ENCODE measurements at regions not wholly inside any gene's neighbourhood (a gene's known extent, or its start where the extent isn't known, plus 50 kb on each side); places are given as distances from the start of the nearest gene placed in this dataset.

DNA sequence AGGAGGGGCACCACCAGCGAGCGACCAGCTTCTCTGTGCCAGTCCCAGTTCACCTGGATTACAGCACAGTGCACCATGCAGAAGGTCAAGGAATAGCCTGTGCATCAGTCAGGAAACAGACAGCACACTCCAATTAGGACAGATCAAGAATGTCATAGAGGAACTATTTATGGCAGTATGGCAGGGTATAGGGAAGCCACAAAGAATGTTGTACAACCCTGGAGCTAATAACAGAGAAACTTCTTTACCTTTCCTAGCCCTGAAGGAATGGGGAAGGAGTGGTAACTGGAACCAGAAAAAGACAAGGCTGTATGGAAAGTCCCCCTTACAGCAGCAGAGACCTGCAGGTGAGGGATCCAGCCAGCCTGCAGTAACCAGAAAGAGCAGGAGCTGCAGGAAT lies 87.8 kb upstream of the USP24 start:
- TF ChIP-seq, protein P1, sequence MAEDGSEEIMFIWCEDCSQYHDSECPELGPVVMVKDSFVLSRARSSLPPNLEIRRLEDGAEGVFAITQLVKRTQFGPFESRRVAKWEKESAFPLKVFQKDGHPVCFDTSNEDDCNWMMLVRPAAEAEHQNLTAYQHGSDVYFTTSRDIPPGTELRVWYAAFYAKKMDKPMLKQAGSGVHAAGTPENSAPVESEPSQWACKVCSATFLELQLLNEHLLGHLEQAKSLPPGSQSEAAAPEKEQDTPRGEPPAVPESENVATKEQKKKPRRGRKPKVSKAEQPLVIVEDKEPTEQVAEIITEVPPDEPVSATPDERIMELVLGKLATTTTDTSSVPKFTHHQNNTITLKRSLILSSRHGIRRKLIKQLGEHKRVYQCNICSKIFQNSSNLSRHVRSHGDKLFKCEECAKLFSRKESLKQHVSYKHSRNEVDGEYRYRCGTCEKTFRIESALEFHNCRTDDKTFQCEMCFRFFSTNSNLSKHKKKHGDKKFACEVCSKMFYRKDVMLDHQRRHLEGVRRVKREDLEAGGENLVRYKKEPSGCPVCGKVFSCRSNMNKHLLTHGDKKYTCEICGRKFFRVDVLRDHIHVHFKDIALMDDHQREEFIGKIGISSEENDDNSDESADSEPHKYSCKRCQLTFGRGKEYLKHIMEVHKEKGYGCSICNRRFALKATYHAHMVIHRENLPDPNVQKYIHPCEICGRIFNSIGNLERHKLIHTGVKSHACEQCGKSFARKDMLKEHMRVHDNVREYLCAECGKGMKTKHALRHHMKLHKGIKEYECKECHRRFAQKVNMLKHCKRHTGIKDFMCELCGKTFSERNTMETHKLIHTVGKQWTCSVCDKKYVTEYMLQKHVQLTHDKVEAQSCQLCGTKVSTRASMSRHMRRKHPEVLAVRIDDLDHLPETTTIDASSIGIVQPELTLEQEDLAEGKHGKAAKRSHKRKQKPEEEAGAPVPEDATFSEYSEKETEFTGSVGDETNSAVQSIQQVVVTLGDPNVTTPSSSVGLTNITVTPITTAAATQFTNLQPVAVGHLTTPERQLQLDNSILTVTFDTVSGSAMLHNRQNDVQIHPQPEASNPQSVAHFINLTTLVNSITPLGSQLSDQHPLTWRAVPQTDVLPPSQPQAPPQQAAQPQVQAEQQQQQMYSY (CRISPR knock-in tag; IDR thresholded peaks at IDR 0.05), result no peak
- TF ChIP-seq RELA (CRISPR knock-in tag; IDR thresholded peaks at IDR 0.05; ENCODE audit: borderline replicate concordance) (no peak), ESRRA (CRISPR knock-in tag; IDR thresholded peaks at IDR 0.05; ENCODE audit: borderline replicate concordance) (no peak), RORB (CRISPR knock-in tag; IDR thresholded peaks at IDR 0.05) (no peak), FOXP1 (CRISPR knock-in tag; IDR thresholded peaks at IDR 0.05; ENCODE audit: borderline replicate concordance) (no peak), ZNF512 (CRISPR knock-in tag; IDR thresholded peaks at IDR 0.05; ENCODE audit: borderline replicate concordance) (no peak)
- TF ChIP-seq, protein P2, sequence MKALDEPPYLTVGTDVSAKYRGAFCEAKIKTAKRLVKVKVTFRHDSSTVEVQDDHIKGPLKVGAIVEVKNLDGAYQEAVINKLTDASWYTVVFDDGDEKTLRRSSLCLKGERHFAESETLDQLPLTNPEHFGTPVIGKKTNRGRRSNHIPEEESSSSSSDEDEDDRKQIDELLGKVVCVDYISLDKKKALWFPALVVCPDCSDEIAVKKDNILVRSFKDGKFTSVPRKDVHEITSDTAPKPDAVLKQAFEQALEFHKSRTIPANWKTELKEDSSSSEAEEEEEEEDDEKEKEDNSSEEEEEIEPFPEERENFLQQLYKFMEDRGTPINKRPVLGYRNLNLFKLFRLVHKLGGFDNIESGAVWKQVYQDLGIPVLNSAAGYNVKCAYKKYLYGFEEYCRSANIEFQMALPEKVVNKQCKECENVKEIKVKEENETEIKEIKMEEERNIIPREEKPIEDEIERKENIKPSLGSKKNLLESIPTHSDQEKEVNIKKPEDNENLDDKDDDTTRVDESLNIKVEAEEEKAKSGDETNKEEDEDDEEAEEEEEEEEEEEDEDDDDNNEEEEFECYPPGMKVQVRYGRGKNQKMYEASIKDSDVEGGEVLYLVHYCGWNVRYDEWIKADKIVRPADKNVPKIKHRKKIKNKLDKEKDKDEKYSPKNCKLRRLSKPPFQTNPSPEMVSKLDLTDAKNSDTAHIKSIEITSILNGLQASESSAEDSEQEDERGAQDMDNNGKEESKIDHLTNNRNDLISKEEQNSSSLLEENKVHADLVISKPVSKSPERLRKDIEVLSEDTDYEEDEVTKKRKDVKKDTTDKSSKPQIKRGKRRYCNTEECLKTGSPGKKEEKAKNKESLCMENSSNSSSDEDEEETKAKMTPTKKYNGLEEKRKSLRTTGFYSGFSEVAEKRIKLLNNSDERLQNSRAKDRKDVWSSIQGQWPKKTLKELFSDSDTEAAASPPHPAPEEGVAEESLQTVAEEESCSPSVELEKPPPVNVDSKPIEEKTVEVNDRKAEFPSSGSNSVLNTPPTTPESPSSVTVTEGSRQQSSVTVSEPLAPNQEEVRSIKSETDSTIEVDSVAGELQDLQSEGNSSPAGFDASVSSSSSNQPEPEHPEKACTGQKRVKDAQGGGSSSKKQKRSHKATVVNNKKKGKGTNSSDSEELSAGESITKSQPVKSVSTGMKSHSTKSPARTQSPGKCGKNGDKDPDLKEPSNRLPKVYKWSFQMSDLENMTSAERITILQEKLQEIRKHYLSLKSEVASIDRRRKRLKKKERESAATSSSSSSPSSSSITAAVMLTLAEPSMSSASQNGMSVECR (CRISPR knock-in tag; IDR thresholded peaks at IDR 0.05; ENCODE audit: borderline replicate concordance), result no peak
- TF ChIP-seq, protein P3, sequence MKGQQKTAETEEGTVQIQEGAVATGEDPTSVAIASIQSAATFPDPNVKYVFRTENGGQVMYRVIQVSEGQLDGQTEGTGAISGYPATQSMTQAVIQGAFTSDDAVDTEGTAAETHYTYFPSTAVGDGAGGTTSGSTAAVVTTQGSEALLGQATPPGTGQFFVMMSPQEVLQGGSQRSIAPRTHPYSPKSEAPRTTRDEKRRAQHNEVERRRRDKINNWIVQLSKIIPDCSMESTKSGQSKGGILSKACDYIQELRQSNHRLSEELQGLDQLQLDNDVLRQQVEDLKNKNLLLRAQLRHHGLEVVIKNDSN (CRISPR knock-in tag; IDR thresholded peaks at IDR 0.05), result no peak
- no peak overlapping the region for H3K27ac Mint-ChIP-seq
- ChIA-PET POLR2A (interaction anchor here (0.6 kb wide), 1 partner anchor 1902 kb away, joined by 3 read pairs; no protein-coding TSS in a partner anchor), CTCF (interaction anchor here (1.7 to 1.8 kb wide), 2 partner anchors 35 kb away, joined by 5 to 6 read pairs; no protein-coding TSS in a partner anchor)
- DNase-seq (ENCODE audit: low spot score) (no peak), ATAC-seq (no peak)
- peaks cover 4% of the 10 kb centered on the region; the same call in 1 of the 2 replicates for H3K27me3 Mint-ChIP-seq (ENCODE audit: low read depth)
- peaks cover 5% of the 10 kb centered on the region for H3K9me3 Mint-ChIP-seq
- no peaks in the 10 kb centered on the region for H3K36me3 Mint-ChIP-seq
- peaks cover 9% of the 10 kb centered on the region for H3K4me1 Mint-ChIP-seq
- H3K4me3 Mint-ChIP-seq, result no peak overlapping the region

GRCh38 chr1:55301912-55302311 lies 86.7 kb upstream of the USP24 start:
- Mint-ChIP-seq H3K4me3 (no peak overlapping the region), H3K9me3 (peaks cover 3% of the 10 kb centered on the region), H3K36me3 (no peaks in the 10 kb centered on the region), H3K27ac (no peak overlapping the region), H3K27me3 (ENCODE audit: low read depth) (peaks cover 4% of the 10 kb centered on the region; the same call in 1 of the 2 replicates), H3K4me1 (peaks cover 9% of the 10 kb centered on the region)
- ChIA-PET POLR2A (no interaction called here), CTCF (interaction anchor here (1.8 kb wide), 1 partner anchor 36 kb away, joined by 5 read pairs; no protein-coding TSS in a partner anchor)
- TF ChIP-seq, protein P1 (CRISPR knock-in tag; IDR thresholded peaks at IDR 0.05), result peak; percentile 69
- TF ChIP-seq, protein P4, sequence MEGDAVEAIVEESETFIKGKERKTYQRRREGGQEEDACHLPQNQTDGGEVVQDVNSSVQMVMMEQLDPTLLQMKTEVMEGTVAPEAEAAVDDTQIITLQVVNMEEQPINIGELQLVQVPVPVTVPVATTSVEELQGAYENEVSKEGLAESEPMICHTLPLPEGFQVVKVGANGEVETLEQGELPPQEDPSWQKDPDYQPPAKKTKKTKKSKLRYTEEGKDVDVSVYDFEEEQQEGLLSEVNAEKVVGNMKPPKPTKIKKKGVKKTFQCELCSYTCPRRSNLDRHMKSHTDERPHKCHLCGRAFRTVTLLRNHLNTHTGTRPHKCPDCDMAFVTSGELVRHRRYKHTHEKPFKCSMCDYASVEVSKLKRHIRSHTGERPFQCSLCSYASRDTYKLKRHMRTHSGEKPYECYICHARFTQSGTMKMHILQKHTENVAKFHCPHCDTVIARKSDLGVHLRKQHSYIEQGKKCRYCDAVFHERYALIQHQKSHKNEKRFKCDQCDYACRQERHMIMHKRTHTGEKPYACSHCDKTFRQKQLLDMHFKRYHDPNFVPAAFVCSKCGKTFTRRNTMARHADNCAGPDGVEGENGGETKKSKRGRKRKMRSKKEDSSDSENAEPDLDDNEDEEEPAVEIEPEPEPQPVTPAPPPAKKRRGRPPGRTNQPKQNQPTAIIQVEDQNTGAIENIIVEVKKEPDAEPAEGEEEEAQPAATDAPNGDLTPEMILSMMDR (IDR thresholded peaks at IDR 0.05), result no peak
- ATAC-seq (no peak), DNase-seq (ENCODE audit: low spot score) (no peak)
